Natural killer cell treated with Interleukin-12 subunit alpha and Interleukin-12 subunit beta and Interleukin-15 and Interleukin-18, amount 100 ng/mL, for 72 hours (primary cell): ENCODE measurements at regions not wholly inside any gene's neighbourhood (a gene's known extent, or its start where the extent isn't known, plus 50 kb on each side); places are given as distances from the start of the nearest gene placed in this dataset.

Experiments
- ATAC-seq, 2 donors: fragments of 150-1000 bp; cut with Tn5 transposase in 1 of 2; sonication (Bioruptor Pico), chemical (Tn5 transposase) in 1 of 2; 2 replicates each; pipeline ENCODE4 v1.10.0; 2021
- DNase-seq: peaks from one replicate; pipeline ENCODE4 v3.0.0; 2022; ENCODE audit warnings: low spot score
- H3K27ac Mint-ChIP-seq, 2 donors: 1 replicate in 1 of 2; 2 replicates in 1 of 2; pipeline ENCODE4 v1.8.0; 2022; ENCODE audit warnings: mixed read lengths in 2 of 2, mild to moderate bottlenecking in 1 of 2, moderate library complexity in 1 of 2
- H3K27me3 Mint-ChIP-seq, 2 donors: 1 replicate in 1 of 2; 2 replicates in 1 of 2; pipeline ENCODE4 v1.8.0; 2022; ENCODE audit warnings: mixed read lengths in 2 of 2
- H3K36me3 Mint-ChIP-seq: one replicate; pipeline ENCODE4 v1.8.0; 2022; ENCODE audit warnings: mixed read lengths
- H3K4me1 Mint-ChIP-seq, 2 donors: 1 replicate in 1 of 2; 2 replicates in 1 of 2; pipeline ENCODE4 v1.8.0; 2022; ENCODE audit warnings: low read depth in 2 of 2, mixed read lengths in 2 of 2, mild to moderate bottlenecking in 1 of 2
- H3K4me3 Mint-ChIP-seq: one replicate; pipeline ENCODE4 v1.8.0; 2022; ENCODE audit warnings: mixed read lengths
- H3K9me3 Mint-ChIP-seq: 2 replicates; pipeline ENCODE4 v1.8.0; 2022; ENCODE audit warnings: mixed read lengths

GRCh38 chr2:239715606-239716005 is 309.5 kb downstream of the NDUFA10 start:
- no peaks in the 10 kb centered on the region for H3K4me1 Mint-ChIP-seq
- H3K9me3 Mint-ChIP-seq, result peaks cover 3% of the 10 kb centered on the region

GRCh38 chr2:239715202-239715601 is 309.9 kb downstream of the NDUFA10 start:
- H3K4me1 Mint-ChIP-seq, result no peaks in the 10 kb centered on the region
- no peak for DNase-seq
- peaks cover 3% of the 10 kb centered on the region for H3K9me3 Mint-ChIP-seq
- no peaks in the 10 kb centered on the region for H3K36me3 Mint-ChIP-seq
- H3K27ac Mint-ChIP-seq, result no peak overlapping the region
- no peak overlapping the region for H3K4me3 Mint-ChIP-seq
- peak in 1 of 2 donors; percentile 44 for ATAC-seq
- peaks cover 11 to 14% of the 10 kb centered on the region in 2 donors for H3K27me3 Mint-ChIP-seq

More at GRCh38 chr2:239715606-239716005, 309.5 kb downstream of the NDUFA10 start:
- Mint-ChIP-seq H3K4me3 (no peak overlapping the region), H3K27me3 (peaks cover 11 to 13% of the 10 kb centered on the region in 2 donors), H3K36me3 (no peaks in the 10 kb centered on the region), H3K27ac (no peak overlapping the region)
- DNase-seq, result no peak
- ATAC-seq, result peak in 1 of 2 donors; percentile 4

- ATAC-seq, result no peak
- Mint-ChIP-seq H3K27me3 (peaks cover 12 to 19% of the 10 kb centered on the region in 2 donors), H3K9me3 (peaks cover 3% of the 10 kb centered on the region), H3K4me3 (no peak overlapping the region), H3K4me1 (no peaks in the 10 kb centered on the region), H3K27ac (no peak overlapping the region), H3K36me3 (no peaks in the 10 kb centered on the region)
- DNase-seq, result no peak
These were observed 311.0 kb downstream of the NDUFA10 start for GRCh38 chr2:239714116-239714515.

- no peak for ATAC-seq
- Mint-ChIP-seq H3K9me3 (peaks cover 3% of the 10 kb centered on the region), H3K27me3 (peaks cover 16 to 23% of the 10 kb centered on the region in 2 donors), H3K4me1 (no peaks in the 10 kb centered on the region), H3K36me3 (no peaks in the 10 kb centered on the region), H3K27ac (no peak overlapping the region), H3K4me3 (no peak overlapping the region)
- no peak for DNase-seq
These were observed 311.9 kb upstream of the HDAC4 start for GRCh38 chr2:239712755-239713154.

GRCh38 chr2:239711911-239712570 is 311.2 kb upstream of the HDAC4 start:
- peaks cover 3% of the 10 kb centered on the region for H3K9me3 Mint-ChIP-seq
- no peak overlapping the region for H3K27ac Mint-ChIP-seq
- peaks cover 16 to 23% of the 10 kb centered on the region in 2 donors for H3K27me3 Mint-ChIP-seq
- H3K4me1 Mint-ChIP-seq, result no peaks in the 10 kb centered on the region
- ATAC-seq (peak; percentile 9 to 53), DNase-seq (no peak)
- no peak overlapping the region for H3K4me3 Mint-ChIP-seq
- no peaks in the 10 kb centered on the region for H3K36me3 Mint-ChIP-seq

- Mint-ChIP-seq H3K27me3 (peaks cover 19 to 27% of the 10 kb centered on the region in 2 donors), H3K9me3 (peaks cover 3% of the 10 kb centered on the region), H3K36me3 (no peaks in the 10 kb centered on the region), H3K4me1 (no peaks in the 10 kb centered on the region), H3K27ac (no peak overlapping the region), H3K4me3 (no peak overlapping the region)
- no peak for DNase-seq
- ATAC-seq, result peak; percentile 15 to 29
These were observed 310.4 kb upstream of the HDAC4 start for GRCh38 chr2:239710953-239711861.

GRCh38 chr2:239706367-239706766 is 305.5 kb upstream of the HDAC4 start:
- H3K4me3 Mint-ChIP-seq, result no peak overlapping the region
- peaks cover 24 to 33% of the 10 kb centered on the region in 2 donors for H3K27me3 Mint-ChIP-seq
- no peak for ATAC-seq
- H3K36me3 Mint-ChIP-seq, result no peaks in the 10 kb centered on the region
- no peak overlapping the region for H3K27ac Mint-ChIP-seq
- DNase-seq, result peak; percentile 59
- H3K4me1 Mint-ChIP-seq, result no peaks in the 10 kb centered on the region
- H3K9me3 Mint-ChIP-seq, result no peaks in the 10 kb centered on the region

GRCh38 chr2:239704737-239705136 is 303.9 kb upstream of the HDAC4 start:
- ATAC-seq (no peak), DNase-seq (no peak)
- no peak overlapping the region for H3K27ac Mint-ChIP-seq
- H3K9me3 Mint-ChIP-seq, result no peaks in the 10 kb centered on the region
- H3K36me3 Mint-ChIP-seq, result no peaks in the 10 kb centered on the region
- no peak overlapping the region for H3K4me3 Mint-ChIP-seq
- H3K4me1 Mint-ChIP-seq, result no peaks in the 10 kb centered on the region
- peaks cover 22 to 25% of the 10 kb centered on the region in 2 donors for H3K27me3 Mint-ChIP-seq

GRCh38 chr2:239703834-239704233 is 303.0 kb upstream of the HDAC4 start:
- Mint-ChIP-seq H3K27me3 (peaks cover 17 to 18% of the 10 kb centered on the region in 2 donors), H3K4me1 (no peaks in the 10 kb centered on the region), H3K36me3 (no peaks in the 10 kb centered on the region), H3K27ac (no peak overlapping the region), H3K9me3 (no peaks in the 10 kb centered on the region), H3K4me3 (no peak overlapping the region)
- DNase-seq (no peak), ATAC-seq (no peak)

- Mint-ChIP-seq H3K27ac (no peak overlapping the region), H3K36me3 (no peaks in the 10 kb centered on the region), H3K27me3 (peaks cover 7 to 19% of the 10 kb centered on the region in 2 donors), H3K9me3 (no peaks in the 10 kb centered on the region), H3K4me1 (peaks cover 4% of the 10 kb centered on the region in 2 donors), H3K4me3 (no peak overlapping the region)
- ATAC-seq, result no peak
- DNase-seq, result no peak
These were observed 300.0 kb upstream of the HDAC4 start for GRCh38 chr2:239700686-239701345.

GRCh38 chr2:239697399-239698164 is 296.8 kb upstream of the HDAC4 start:
- DNase-seq, result no peak
- Mint-ChIP-seq H3K4me3 (no peak overlapping the region), H3K27me3 (peaks cover 0 to 10% of the 10 kb centered on the region in 2 donors), H3K27ac (no peak overlapping the region), H3K36me3 (no peaks in the 10 kb centered on the region), H3K9me3 (no peaks in the 10 kb centered on the region), H3K4me1 (peaks cover 7 to 8% of the 10 kb centered on the region in 2 donors)
- ATAC-seq, result no peak

GRCh38 chr2:239696559-239697207 is 295.9 kb upstream of the HDAC4 start:
- Mint-ChIP-seq H3K36me3 (no peaks in the 10 kb centered on the region), H3K27ac (no peak overlapping the region), H3K4me1 (peaks cover 7 to 8% of the 10 kb centered on the region in 2 donors), H3K9me3 (no peaks in the 10 kb centered on the region), H3K4me3 (no peak overlapping the region), H3K27me3 (peaks cover 0 to 10% of the 10 kb centered on the region in 2 donors)
- no peak for DNase-seq
- no peak for ATAC-seq
